ENCODE measurements at regions not wholly inside any gene's neighbourhood (a gene's known extent, or its start where the extent isn't known, plus 50 kb on each side); places are given as distances from the start of the nearest gene placed in this dataset.

GRCh38 chr3:86333636-86334035 lies 657.3 kb downstream of the VGLL3 start:
- no peaks in the 10 kb centered on the region for H3K36me3 ChIP-seq (ENCODE audit: control insufficient read depth, insufficient read depth, low read length)
- H3K9ac ChIP-seq (ENCODE audit: low read depth, low read length) = no peak overlapping the region
- DNase-seq (no peak), ATAC-seq (ENCODE audit: low read depth) (no peak)
- H3K27ac ChIP-seq (ENCODE audit: insufficient read depth, low read length) = no peak overlapping the region
- no peak overlapping the region for H2BK20ac ChIP-seq (ENCODE audit: low read depth, low read length)
- H4K8ac ChIP-seq (ENCODE audit: low read depth in 2 of 2, low read length in 2 of 2) = no peak overlapping the region
- no peak overlapping the region for H2BK120ac ChIP-seq (ENCODE audit: low read depth, low read length)
- no peak overlapping the region for H2AK5ac ChIP-seq (ENCODE audit: low read depth, low read length)
- H4K5ac ChIP-seq (ENCODE audit: low read depth, low read length) = no peak overlapping the region
- no peaks in the 10 kb centered on the region for H3K27me3 ChIP-seq (ENCODE audit: control insufficient read depth, insufficient read depth, low read length)
- no peak overlapping the region for H3K14ac ChIP-seq (replicated peaks; ENCODE audit: low read depth, low read length)
- ChIA-PET CTCF (no interaction called here), POLR2A (ENCODE audit: unreplicated experiment) (no interaction called here)
- no peak overlapping the region for H3K18ac ChIP-seq (ENCODE audit: low read depth, low read length)
- H4K20me1 ChIP-seq (ENCODE audit: insufficient read depth, low read length) = no peaks in the 10 kb centered on the region
- H2AFZ ChIP-seq (replicated peaks; ENCODE audit: low read length, poor library complexity) = no peak overlapping the region
- H3K79me1 ChIP-seq (ENCODE audit: low read depth in 1 of 2, low read length in 2 of 2) = no peaks in the 10 kb centered on the region
- no peak overlapping the region for H2BK5ac ChIP-seq (ENCODE audit: low read depth, low read length, poor library complexity, severe bottlenecking)
- intact Hi-C loops (cut with micrococcal nuclease) (no loop called here), dilution Hi-C loops (cut with HindIII; ENCODE audit: low sequenced_read_pairs, unreplicated experiment) (no loop called here), in situ Hi-C loops (cut with MboI; ENCODE audit: low sequenced_read_pairs) (no loop called here)
- BruUV-seq (replicated peaks) = no TSS peak
- H3K23ac ChIP-seq (ENCODE audit: low read depth, low read length) = no peak overlapping the region
- H2BK15ac ChIP-seq (ENCODE audit: low read depth, low read length) = no peak overlapping the region
- H2AK9ac ChIP-seq (replicated peaks; ENCODE audit: low read depth, low read length, poor library complexity) = no peak overlapping the region
- no peak overlapping the region for H4K91ac ChIP-seq (ENCODE audit: insufficient read depth, low read depth, low read length)
- H3K56ac ChIP-seq (ENCODE audit: extremely low read depth, insufficient read depth, low read length) = no peak overlapping the region
- no peaks in the 10 kb centered on the region for H3K4me1 ChIP-seq (ENCODE audit: control insufficient read depth, insufficient read depth, low read length)
- no peak for TF ChIP-seq RAD21 (IDR thresholded peaks at IDR 0.05; ENCODE audit: low read length)
- no peak for TF ChIP-seq RFX5 (IDR thresholded peaks at IDR 0.05; ENCODE audit: low read depth, low read length)
- no peak for TF ChIP-seq CTCF (conservative IDR thresholded peaks at IDR 0.05; ENCODE audit: low read depth, low read length)
- TF ChIP-seq MXI1 (IDR thresholded peaks at IDR 0.05; ENCODE audit: borderline replicate concordance, low read depth, low read length) = no peak
- TF ChIP-seq USF2 (IDR thresholded peaks at IDR 0.05; ENCODE audit: low read depth, low read length) = no peak
- no peak for TF ChIP-seq CEBPB (IDR thresholded peaks at IDR 0.05; ENCODE audit: low read depth, low read length)
- no peak for TF ChIP-seq SMC3 (IDR thresholded peaks at IDR 0.05; ENCODE audit: low read depth, low read length)
- TF ChIP-seq MAZ (IDR thresholded peaks at IDR 0.05; ENCODE audit: borderline replicate concordance, low read depth, low read length) = no peak
- no peak overlapping the region for H3K4ac ChIP-seq (ENCODE audit: low read depth, low read length)
- no peaks in the 10 kb centered on the region for H3K9me3 ChIP-seq (ENCODE audit: control insufficient read depth, insufficient read depth, low read length)
- no peak overlapping the region for H3K4me3 ChIP-seq (ENCODE audit: insufficient read depth, low read depth, low read length)
- no CpG with 5 or more reads among the region's 3 CpGs for WGBS, 2 experiments (ENCODE audit: extremely low coverage in 2 of 2, insufficient read length in 1 of 2)
- H3K9me1 ChIP-seq (ENCODE audit: insufficient read depth, low read length) = no peaks in the 10 kb centered on the region
- H3K4me2 ChIP-seq (ENCODE audit: low read depth, low read length) = no peak overlapping the region
